ENCODE measurements at regions not wholly inside any gene's neighbourhood (a gene's known extent, or its start where the extent isn't known, plus 50 kb on each side); places are given as distances from the start of the nearest gene placed in this dataset.

GRCh38 chr4:16989371-16989770, 90.9 kb upstream of the LDB2 start:
- TF ChIP-seq, protein P1, sequence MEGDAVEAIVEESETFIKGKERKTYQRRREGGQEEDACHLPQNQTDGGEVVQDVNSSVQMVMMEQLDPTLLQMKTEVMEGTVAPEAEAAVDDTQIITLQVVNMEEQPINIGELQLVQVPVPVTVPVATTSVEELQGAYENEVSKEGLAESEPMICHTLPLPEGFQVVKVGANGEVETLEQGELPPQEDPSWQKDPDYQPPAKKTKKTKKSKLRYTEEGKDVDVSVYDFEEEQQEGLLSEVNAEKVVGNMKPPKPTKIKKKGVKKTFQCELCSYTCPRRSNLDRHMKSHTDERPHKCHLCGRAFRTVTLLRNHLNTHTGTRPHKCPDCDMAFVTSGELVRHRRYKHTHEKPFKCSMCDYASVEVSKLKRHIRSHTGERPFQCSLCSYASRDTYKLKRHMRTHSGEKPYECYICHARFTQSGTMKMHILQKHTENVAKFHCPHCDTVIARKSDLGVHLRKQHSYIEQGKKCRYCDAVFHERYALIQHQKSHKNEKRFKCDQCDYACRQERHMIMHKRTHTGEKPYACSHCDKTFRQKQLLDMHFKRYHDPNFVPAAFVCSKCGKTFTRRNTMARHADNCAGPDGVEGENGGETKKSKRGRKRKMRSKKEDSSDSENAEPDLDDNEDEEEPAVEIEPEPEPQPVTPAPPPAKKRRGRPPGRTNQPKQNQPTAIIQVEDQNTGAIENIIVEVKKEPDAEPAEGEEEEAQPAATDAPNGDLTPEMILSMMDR (conservative IDR thresholded peaks at IDR 0.05 in 1 of 2, IDR thresholded peaks at IDR 0.05 in 1 of 2; ENCODE audit: low read depth in 1 of 2, low read length in 2 of 2), result no peak
- no peak for TF ChIP-seq EZH2 (IDR thresholded peaks at IDR 0.05; ENCODE audit: low read length, missing control alignments)
